ENCODE measurements at regions not wholly inside any gene's neighbourhood (a gene's known extent, or its start where the extent isn't known, plus 50 kb on each side); places are given as distances from the start of the nearest gene placed in this dataset.

DNA sequence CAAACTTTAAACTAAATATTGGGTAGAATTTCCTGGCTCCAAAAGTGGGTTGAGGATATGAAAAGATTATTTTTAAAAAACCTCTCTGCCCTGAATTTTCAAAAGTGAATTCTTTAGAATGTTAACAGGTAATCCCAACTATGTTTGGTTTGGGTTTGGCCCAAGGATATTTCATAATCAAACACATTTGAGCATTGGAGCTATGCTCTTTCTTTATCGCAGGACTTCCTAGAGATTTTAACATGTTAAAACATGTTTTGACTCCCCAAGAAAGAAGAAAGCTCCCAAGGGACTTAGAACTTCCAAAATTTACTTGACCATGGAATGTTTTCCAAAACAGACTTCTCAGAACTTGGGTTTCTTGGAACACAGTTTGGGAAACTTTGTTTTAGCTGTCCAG is 75.6 kb upstream of the SYNPR start:
- ChIA-PET POLR2A (no interaction called here), CTCF (no interaction called here)
- TF ChIP-seq, protein P1, sequence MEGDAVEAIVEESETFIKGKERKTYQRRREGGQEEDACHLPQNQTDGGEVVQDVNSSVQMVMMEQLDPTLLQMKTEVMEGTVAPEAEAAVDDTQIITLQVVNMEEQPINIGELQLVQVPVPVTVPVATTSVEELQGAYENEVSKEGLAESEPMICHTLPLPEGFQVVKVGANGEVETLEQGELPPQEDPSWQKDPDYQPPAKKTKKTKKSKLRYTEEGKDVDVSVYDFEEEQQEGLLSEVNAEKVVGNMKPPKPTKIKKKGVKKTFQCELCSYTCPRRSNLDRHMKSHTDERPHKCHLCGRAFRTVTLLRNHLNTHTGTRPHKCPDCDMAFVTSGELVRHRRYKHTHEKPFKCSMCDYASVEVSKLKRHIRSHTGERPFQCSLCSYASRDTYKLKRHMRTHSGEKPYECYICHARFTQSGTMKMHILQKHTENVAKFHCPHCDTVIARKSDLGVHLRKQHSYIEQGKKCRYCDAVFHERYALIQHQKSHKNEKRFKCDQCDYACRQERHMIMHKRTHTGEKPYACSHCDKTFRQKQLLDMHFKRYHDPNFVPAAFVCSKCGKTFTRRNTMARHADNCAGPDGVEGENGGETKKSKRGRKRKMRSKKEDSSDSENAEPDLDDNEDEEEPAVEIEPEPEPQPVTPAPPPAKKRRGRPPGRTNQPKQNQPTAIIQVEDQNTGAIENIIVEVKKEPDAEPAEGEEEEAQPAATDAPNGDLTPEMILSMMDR (IDR thresholded peaks at IDR 0.05) = no peak
- H3K27me3 Mint-ChIP-seq = no peaks in the 10 kb centered on the region
- no peaks in the 10 kb centered on the region for H3K36me3 Mint-ChIP-seq (ENCODE audit: low read depth)
- H3K9me3 Mint-ChIP-seq = no peaks in the 10 kb centered on the region
- no peak overlapping the region for H3K4me3 Mint-ChIP-seq
- intact Hi-C loops (cut with micrococcal nuclease) = no loop called here
- no peak overlapping the region for H3K27ac Mint-ChIP-seq
- DNase-seq (no peak), ATAC-seq (ENCODE audit: low read depth) (no peak)
- H3K4me1 Mint-ChIP-seq = no peaks in the 10 kb centered on the region

DNA sequence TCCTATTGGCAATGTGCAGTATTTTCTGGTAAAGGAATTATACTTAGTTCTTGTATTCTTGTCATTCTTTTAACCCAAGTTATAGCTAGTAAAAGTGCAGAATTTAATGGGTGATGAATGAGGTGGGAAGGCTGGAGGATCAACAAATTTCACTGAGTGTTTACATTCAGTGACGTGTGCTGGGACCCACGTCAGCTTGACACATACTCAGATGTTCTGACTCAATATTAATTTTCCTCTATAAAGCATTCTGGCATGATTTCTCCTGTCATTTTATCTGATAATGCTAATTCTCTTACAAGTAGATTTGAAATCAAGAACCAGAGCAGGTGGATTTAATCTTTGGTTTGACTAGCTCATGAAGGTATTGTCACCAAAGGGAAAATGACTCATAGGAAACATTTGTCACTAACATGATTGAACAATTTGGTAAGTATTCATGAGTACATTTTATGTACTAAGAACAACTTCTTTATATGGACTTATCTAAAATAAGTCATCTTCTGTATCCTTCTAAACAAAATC is 71.0 kb upstream of the SYNPR start:
- DNase-seq (no peak), ATAC-seq (ENCODE audit: low read depth) (no peak)
- Mint-ChIP-seq H3K4me3 (no peak overlapping the region), H3K27me3 (no peaks in the 10 kb centered on the region), H3K4me1 (no peaks in the 10 kb centered on the region), H3K9me3 (no peaks in the 10 kb centered on the region), H3K27ac (no peak overlapping the region), H3K36me3 (ENCODE audit: low read depth) (no peaks in the 10 kb centered on the region)
- CTCF ChIA-PET = no interaction called here
- POLR2A ChIA-PET = no interaction called here
- intact Hi-C loops (cut with micrococcal nuclease) = no loop called here
- TF ChIP-seq, protein P1 (IDR thresholded peaks at IDR 0.05) = no peak

DNA sequence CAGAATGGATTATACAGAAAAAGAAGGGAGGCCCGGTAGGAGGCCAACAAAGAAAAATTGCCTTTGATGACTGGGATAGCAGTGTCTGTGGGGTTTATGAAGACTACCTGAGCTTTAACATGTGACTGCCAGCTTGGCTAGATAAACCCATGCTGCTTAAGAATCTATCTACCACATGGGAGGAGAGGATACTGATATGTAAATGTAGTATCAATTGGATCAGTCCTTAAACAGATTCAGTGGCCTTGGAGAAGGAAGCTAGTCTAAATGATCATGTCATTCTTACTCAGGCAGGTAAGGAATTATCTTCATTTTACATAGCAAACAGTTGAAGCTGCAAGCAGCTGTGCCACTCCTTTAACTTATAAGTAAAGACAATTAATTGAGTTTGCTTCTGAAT is 50.0 kb upstream of the SYNPR start:
- ChIA-PET POLR2A (no interaction called here), CTCF (interaction anchor here (1.3 kb wide), 1 partner anchor 562 kb away, joined by 5 read pairs; no protein-coding TSS in a partner anchor)
- Mint-ChIP-seq H3K4me3 (no peak overlapping the region), H3K9me3 (no peaks in the 10 kb centered on the region), H3K27ac (no peak overlapping the region), H3K36me3 (ENCODE audit: low read depth) (no peaks in the 10 kb centered on the region), H3K27me3 (no peaks in the 10 kb centered on the region), H3K4me1 (peaks cover 2% of the 10 kb centered on the region)
- DNase-seq (no peak), ATAC-seq (ENCODE audit: low read depth) (no peak)
- TF ChIP-seq, protein P1 (IDR thresholded peaks at IDR 0.05) = no peak
- intact Hi-C loops (cut with micrococcal nuclease) = no loop called here
